Neural progenitor cell (in vitro differentiated cells): ENCODE measurements at regions not wholly inside any gene's neighbourhood (a gene's known extent, or its start where the extent isn't known, plus 50 kb on each side); places are given as distances from the start of the nearest gene placed in this dataset.

Source experiments
- CTCF ChIP-seq: fragments of 200-600 bp; sonication (generic); IDR thresholded peaks from 2 replicates; pipeline ENCODE4 v1.5.1; 2017; ENCODE audit warnings: antibody characterized with exemption, mild to moderate bottlenecking
- EZH2phosphoT487 ChIP-seq: fragments of 200-600 bp; sonication (generic); IDR thresholded peaks from 2 replicates; pipeline ENCODE4 v1.6.1; 2017; ENCODE audit warnings: antibody characterized with exemption

- TF ChIP-seq EZH2phosphoT487 (no peak), CTCF (no peak)
These were observed 149.0 kb upstream of the EYA4 start for GRCh38 chr6:133092199-133092598.
